ENCODE measurements at regions not wholly inside any gene's neighbourhood (a gene's known extent, or its start where the extent isn't known, plus 50 kb on each side); places are given as distances from the start of the nearest gene placed in this dataset.

- CTCF ChIA-PET, result no interaction called here
- Mint-ChIP-seq H3K27me3 (ENCODE audit: unreplicated experiment) (no peaks in the 10 kb centered on the region), H3K4me3 (ENCODE audit: low read depth, unreplicated experiment) (no peak overlapping the region), H3K36me3 (ENCODE audit: insufficient read depth, unreplicated experiment) (no peaks in the 10 kb centered on the region), H3K4me1 (ENCODE audit: low read depth, unreplicated experiment) (no peaks in the 10 kb centered on the region), H3K27ac (ENCODE audit: unreplicated experiment) (no peak overlapping the region), H3K9me3 (ENCODE audit: low read depth, unreplicated experiment) (peaks cover 12% of the 10 kb centered on the region)
- intact Hi-C loops (cut with micrococcal nuclease; ENCODE audit: unreplicated experiment), result no loop called here
- no TSS peak for BruUV-seq (replicated peaks)
- TF ChIP-seq CTCF (IDR thresholded peaks at IDR 0.05; ENCODE audit: unreplicated experiment), result no peak
- no peak for DNase-seq
Observed at GRCh38 chr14:25677111-25677510, 627.2 kb upstream of the STXBP6 start.

- Mint-ChIP-seq H3K4me3 (ENCODE audit: low read depth, unreplicated experiment) (no peak overlapping the region), H3K27ac (ENCODE audit: unreplicated experiment) (no peak overlapping the region), H3K36me3 (ENCODE audit: insufficient read depth, unreplicated experiment) (no peaks in the 10 kb centered on the region), H3K9me3 (ENCODE audit: low read depth, unreplicated experiment) (peaks cover 12% of the 10 kb centered on the region), H3K4me1 (ENCODE audit: low read depth, unreplicated experiment) (no peaks in the 10 kb centered on the region), H3K27me3 (ENCODE audit: unreplicated experiment) (no peaks in the 10 kb centered on the region)
- DNase-seq, result no peak
- TF ChIP-seq CTCF (IDR thresholded peaks at IDR 0.05; ENCODE audit: unreplicated experiment), result no peak
- no TSS peak for BruUV-seq (replicated peaks)
- intact Hi-C loops (cut with micrococcal nuclease; ENCODE audit: unreplicated experiment), result no loop called here
- CTCF ChIA-PET, result no interaction called here
Observed at GRCh38 chr14:25667387-25667786, 617.4 kb upstream of the STXBP6 start.

- Mint-ChIP-seq H3K36me3 (ENCODE audit: insufficient read depth, unreplicated experiment) (no peaks in the 10 kb centered on the region), H3K9me3 (ENCODE audit: low read depth, unreplicated experiment) (peaks cover 12% of the 10 kb centered on the region), H3K4me3 (ENCODE audit: low read depth, unreplicated experiment) (no peak overlapping the region), H3K27me3 (ENCODE audit: unreplicated experiment) (no peaks in the 10 kb centered on the region), H3K27ac (ENCODE audit: unreplicated experiment) (no peak overlapping the region), H3K4me1 (ENCODE audit: low read depth, unreplicated experiment) (no peaks in the 10 kb centered on the region)
- no peak for TF ChIP-seq CTCF (IDR thresholded peaks at IDR 0.05; ENCODE audit: unreplicated experiment)
- DNase-seq, result no peak
- no TSS peak for BruUV-seq (replicated peaks)
- CTCF ChIA-PET, result no interaction called here
- intact Hi-C loops (cut with micrococcal nuclease; ENCODE audit: unreplicated experiment), result no loop called here
Observed at GRCh38 chr14:25666877-25667276, 616.9 kb upstream of the STXBP6 start.

- no peaks in the 10 kb centered on the region for H3K27me3 Mint-ChIP-seq (ENCODE audit: unreplicated experiment)
- no peaks in the 10 kb centered on the region for H3K36me3 Mint-ChIP-seq (ENCODE audit: insufficient read depth, unreplicated experiment)
- intact Hi-C loops (cut with micrococcal nuclease; ENCODE audit: unreplicated experiment), result no loop called here
- no peak overlapping the region for H3K27ac Mint-ChIP-seq (ENCODE audit: unreplicated experiment)
- no TSS peak for BruUV-seq (replicated peaks)
- H3K4me1 Mint-ChIP-seq (ENCODE audit: low read depth, unreplicated experiment), result no peaks in the 10 kb centered on the region
- CTCF ChIA-PET, result no interaction called here
- no peak for DNase-seq
- no peak overlapping the region for H3K4me3 Mint-ChIP-seq (ENCODE audit: low read depth, unreplicated experiment)
- peaks cover 10% of the 10 kb centered on the region for H3K9me3 Mint-ChIP-seq (ENCODE audit: low read depth, unreplicated experiment)
- TF ChIP-seq CTCF (IDR thresholded peaks at IDR 0.05; ENCODE audit: unreplicated experiment), result no peak
Observed at GRCh38 chr14:25658988-25659387, 609.0 kb upstream of the STXBP6 start.

- H3K9me3 Mint-ChIP-seq (ENCODE audit: low read depth, unreplicated experiment), result peaks cover 15% of the 10 kb centered on the region
Observed at GRCh38 chr14:25630447-25630846, 580.5 kb upstream of the STXBP6 start.

More at GRCh38 chr14:25630447-25630846, 580.5 kb upstream of the STXBP6 start:
- no peaks in the 10 kb centered on the region for H3K27me3 Mint-ChIP-seq (ENCODE audit: unreplicated experiment)
- H3K4me1 Mint-ChIP-seq (ENCODE audit: low read depth, unreplicated experiment), result no peaks in the 10 kb centered on the region
- no peak for DNase-seq
- BruUV-seq (replicated peaks), result no TSS peak
- CTCF ChIA-PET, result no interaction called here
- TF ChIP-seq CTCF (IDR thresholded peaks at IDR 0.05; ENCODE audit: unreplicated experiment), result no peak
- intact Hi-C loops (cut with micrococcal nuclease; ENCODE audit: unreplicated experiment), result no loop called here
- H3K27ac Mint-ChIP-seq (ENCODE audit: unreplicated experiment), result no peak overlapping the region
- H3K36me3 Mint-ChIP-seq (ENCODE audit: insufficient read depth, unreplicated experiment), result no peaks in the 10 kb centered on the region
- H3K4me3 Mint-ChIP-seq (ENCODE audit: low read depth, unreplicated experiment), result no peak overlapping the region

All from Calu3 (cell line).